Hepatocyte (in vitro differentiated cells): ENCODE measurements at regions not wholly inside any gene's neighbourhood (a gene's known extent, or its start where the extent isn't known, plus 50 kb on each side); places are given as distances from the start of the nearest gene placed in this dataset.

Experiments used
- DNase-seq: peaks from one replicate; pipeline ENCODE4 v3.0.0-alpha.2; 2016; ENCODE audit warnings: low spot score
- H2AFZ ChIP-seq: fragments of 200-600 bp; sonication (generic); 2 replicates; pipeline ENCODE4 v1.6.0; 2016; ENCODE audit warnings: antibody characterized with exemption, mild to moderate bottlenecking
- H3K27ac ChIP-seq: fragments of 200-600 bp; sonication (generic); 2 replicates; pipeline ENCODE4 v1.5.1; 2016; ENCODE audit warnings: mild to moderate bottlenecking
- H3K27me3 ChIP-seq: fragments of 200-600 bp; sonication (generic); 2 replicates; pipeline ENCODE4 v1.6.1; 2016
- H3K36me3 ChIP-seq: fragments of 200-600 bp; sonication (generic); replicated peaks from 2 replicates; pipeline ENCODE4 v1.5.1; 2016; ENCODE audit warnings: low read depth; ENCODE audit not compliant: insufficient read depth
- H3K4me1 ChIP-seq: fragments of 200-600 bp; sonication (generic); 2 replicates; pipeline ENCODE4 v1.5.1; 2016; ENCODE audit warnings: mild to moderate bottlenecking, moderate library complexity; ENCODE audit not compliant: insufficient read depth
- H3K4me2 ChIP-seq: fragments of 200-600 bp; sonication (generic); 2 replicates; pipeline ENCODE4 v1.6.0; 2016
- H3K4me3 ChIP-seq: fragments of 200-600 bp; sonication (generic); 2 replicates; pipeline ENCODE4 v1.5.1; 2016; ENCODE audit warnings: mild to moderate bottlenecking
- H3K79me2 ChIP-seq: fragments of 200-600 bp; sonication (generic); 2 replicates; pipeline ENCODE4 v1.6.0; 2017; ENCODE audit warnings: mild to moderate bottlenecking
- H3K9me2 ChIP-seq: fragments of 200-600 bp; sonication (generic); replicated peaks from 2 replicates; pipeline ENCODE4 v1.6.0; 2017; ENCODE audit warnings: mild to moderate bottlenecking; ENCODE audit not compliant: insufficient read depth
- H3K9me3 ChIP-seq: fragments of 200-600 bp; sonication (generic); 2 replicates; pipeline ENCODE4 v1.5.1; 2016; ENCODE audit warnings: low read depth, mild to moderate bottlenecking
- H4K20me1 ChIP-seq: fragments of 200-600 bp; sonication (generic); 2 replicates; pipeline ENCODE4 v1.6.0; 2016; ENCODE audit warnings: mild to moderate bottlenecking; ENCODE audit not compliant: insufficient read depth, poor library complexity, severe bottlenecking
- CTCF ChIP-seq: fragments of 200-600 bp; sonication (generic); IDR thresholded peaks from 2 replicates; pipeline ENCODE4 v1.5.1; 2016; ENCODE audit warnings: antibody characterized with exemption, mild to moderate bottlenecking; ENCODE audit not compliant: poor library complexity
- EZH2 ChIP-seq: fragments of 200-600 bp; sonication (generic); IDR thresholded peaks from 2 replicates; pipeline ENCODE4 v1.6.1; 2016; ENCODE audit warnings: antibody characterized with exemption, mild to moderate bottlenecking, borderline replicate concordance
- EZH2phosphoT487 ChIP-seq: fragments of 200-600 bp; sonication (generic); IDR thresholded peaks from one replicate; pipeline ENCODE4 v1.6.1; 2018; ENCODE audit warnings: antibody characterized with exemption, mild to moderate bottlenecking, low read depth, moderate library complexity; ENCODE audit not compliant: unreplicated experiment, severe bottlenecking
- WGBS: methylation state at CpG from one replicate; pipeline ENCODE4 v1.1.6; 2016; ENCODE audit warnings: low lambda C conversion rate; ENCODE audit errors: missing lambda C conversion rate; 5-methylcytosine and 5-hydroxymethylcytosine counted together

- TF ChIP-seq EZH2 = no peak
- no peak for TF ChIP-seq CTCF
- no peak for TF ChIP-seq EZH2phosphoT487
- Histone ChIP-seq H3K4me2 (no peak overlapping the region), H3K36me3 (no peaks in the 10 kb centered on the region), H3K4me3 (no peak overlapping the region), H3K9me2 (no peaks in the 10 kb centered on the region), H3K27me3 (no peaks in the 10 kb centered on the region), H3K4me1 (no peaks in the 10 kb centered on the region), H4K20me1 (no peaks in the 10 kb centered on the region), H3K9me3 (no peaks in the 10 kb centered on the region), H3K79me2 (no peaks in the 10 kb centered on the region), H3K27ac (no peak overlapping the region), H2AFZ (no peak overlapping the region)
- 73% methylated on average over 2 of the region's 2 CpGs for WGBS
- no peak for DNase-seq
These were observed 170.8 kb upstream of the ANK3 start for GRCh38 chr10:60560451-60560850.

- H2AFZ ChIP-seq = no peak overlapping the region
These were observed 166.0 kb upstream of the ANK3 start for GRCh38 chr10:60555700-60556099.

GRCh38 chr10:60549686-60550085 lies 160.0 kb upstream of the ANK3 start:
- Histone ChIP-seq H3K4me1 (no peaks in the 10 kb centered on the region), H3K4me3 (no peak overlapping the region), H4K20me1 (no peaks in the 10 kb centered on the region), H3K27me3 (no peaks in the 10 kb centered on the region), H3K79me2 (no peaks in the 10 kb centered on the region), H2AFZ (no peak overlapping the region), H3K36me3 (no peaks in the 10 kb centered on the region), H3K9me3 (no peaks in the 10 kb centered on the region), H3K9me2 (no peaks in the 10 kb centered on the region), H3K4me2 (no peak overlapping the region), H3K27ac (no peak overlapping the region)
- TF ChIP-seq EZH2 (no peak), CTCF (peak; percentile 43)
- 58% methylated on average over 1 of the region's 1 CpG for WGBS
- DNase-seq = peak; percentile 15

More at GRCh38 chr10:60555700-60556099, 166.0 kb upstream of the ANK3 start:
- Histone ChIP-seq H3K79me2 (no peaks in the 10 kb centered on the region), H3K4me1 (no peaks in the 10 kb centered on the region), H3K4me3 (no peak overlapping the region), H3K9me3 (no peaks in the 10 kb centered on the region), H3K9me2 (no peaks in the 10 kb centered on the region), H3K27ac (no peak overlapping the region), H4K20me1 (no peaks in the 10 kb centered on the region), H3K4me2 (no peak overlapping the region), H3K27me3 (no peaks in the 10 kb centered on the region), H3K36me3 (no peaks in the 10 kb centered on the region)
- 86% methylated on average over 5 of the region's 5 CpGs for WGBS
- TF ChIP-seq EZH2phosphoT487 = no peak
- TF ChIP-seq EZH2 = no peak
- no peak for TF ChIP-seq CTCF
- DNase-seq = no peak

- H4K20me1 ChIP-seq = no peaks in the 10 kb centered on the region
- TF ChIP-seq EZH2phosphoT487 (no peak), EZH2 (no peak), CTCF (no peak)
- H3K4me2 ChIP-seq = no peak overlapping the region
- H3K9me3 ChIP-seq = no peaks in the 10 kb centered on the region
- no peaks in the 10 kb centered on the region for H3K9me2 ChIP-seq
- H3K27me3 ChIP-seq = no peaks in the 10 kb centered on the region
- 80% methylated on average over 4 of the region's 4 CpGs for WGBS
- no peaks in the 10 kb centered on the region for H3K4me1 ChIP-seq
- no peak overlapping the region for H3K27ac ChIP-seq
- DNase-seq = no peak
- no peaks in the 10 kb centered on the region for H3K36me3 ChIP-seq
- no peak overlapping the region for H2AFZ ChIP-seq
- H3K4me3 ChIP-seq = no peak overlapping the region
- no peaks in the 10 kb centered on the region for H3K79me2 ChIP-seq
These were observed 153.0 kb upstream of the ANK3 start for GRCh38 chr10:60542657-60543056.
